ENCODE measurements at regions not wholly inside any gene's neighbourhood (a gene's known extent, or its start where the extent isn't known, plus 50 kb on each side); places are given as distances from the start of the nearest gene placed in this dataset.

- TF ChIP-seq CEBPB (IDR thresholded peaks at IDR 0.05), result no peak
- no peak for TF ChIP-seq HDAC2 (IDR thresholded peaks at IDR 0.05)
- TF ChIP-seq ESRRA (IDR thresholded peaks at IDR 0.05; ENCODE audit: borderline replicate concordance, low read length), result no peak
Observed at GRCh38 chr15:68515371-68516095, 63.3 kb upstream of the CORO2B start (continued).

DNA sequence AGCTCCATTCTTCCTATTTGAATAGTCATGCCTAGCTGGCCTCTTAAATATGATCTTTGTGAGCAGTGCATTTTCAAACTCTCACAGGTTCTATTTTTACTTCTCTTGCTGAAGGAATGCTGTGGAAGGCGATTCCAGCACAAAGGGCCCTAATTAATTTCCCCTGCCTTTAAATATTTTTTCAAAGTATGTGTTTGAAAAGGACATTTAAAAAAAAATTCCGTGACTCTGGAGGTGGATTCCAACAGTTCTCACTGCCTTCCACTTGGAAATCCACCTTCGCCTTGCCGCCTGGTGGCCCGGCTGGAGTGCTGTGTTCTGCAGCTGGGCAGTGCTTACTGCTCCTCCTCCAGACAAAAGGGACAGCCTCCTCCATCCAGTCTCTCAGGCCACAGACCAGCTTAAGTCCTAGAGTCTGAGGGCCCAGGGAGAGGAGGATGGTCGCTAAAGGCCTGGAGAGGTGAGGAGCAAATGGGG, 61.5 kb upstream of the CORO2B start:
- POLR2A ChIA-PET, result no interaction called here
- peak; percentile 62 to 73; a peak in 3 of 6 replicates for ATAC-seq

GRCh38 chr15:68518046-68518445, 60.7 kb upstream of the CORO2B start:
- Histone ChIP-seq H3K4me3 (no peak overlapping the region), H3K27ac (peak overlapping the region in 1 of 2 experiments; percentile 35; a peak in 1 of 6 replicates)

More for the DNA sequence above, 61.5 kb upstream of the CORO2B start:
- DNase-seq (ENCODE audit: low read depth in 1 of 2, low spot score in 1 of 2) (peak in 1 of 2 experiments; percentile 24), FAIRE-seq (no peak)
- 75% methylated on average over 6 of the region's 6 CpGs for WGBS (ENCODE audit: missing lambda C conversion rate)
- Histone ChIP-seq H3K9me3 (peaks cover 10% of the 10 kb centered on the region; the same call in 1 of the 3 replicates), H3K4me1 (no peaks in the 10 kb centered on the region), H3K4me2 (no peak overlapping the region), H3K27ac (peak overlapping the region in 1 of 2 experiments; percentile 28; a peak in 1 of 6 replicates), H3K4me3 (no peak overlapping the region)
- CTCF ChIA-PET, result interaction anchor here (0.6 to 1.5 kb wide), 4 partner anchors 14 to 123 kb away, joined by 3 to 5 read pairs (median 4); no protein-coding TSS in a partner anchor
- TF ChIP-seq, protein P1, sequence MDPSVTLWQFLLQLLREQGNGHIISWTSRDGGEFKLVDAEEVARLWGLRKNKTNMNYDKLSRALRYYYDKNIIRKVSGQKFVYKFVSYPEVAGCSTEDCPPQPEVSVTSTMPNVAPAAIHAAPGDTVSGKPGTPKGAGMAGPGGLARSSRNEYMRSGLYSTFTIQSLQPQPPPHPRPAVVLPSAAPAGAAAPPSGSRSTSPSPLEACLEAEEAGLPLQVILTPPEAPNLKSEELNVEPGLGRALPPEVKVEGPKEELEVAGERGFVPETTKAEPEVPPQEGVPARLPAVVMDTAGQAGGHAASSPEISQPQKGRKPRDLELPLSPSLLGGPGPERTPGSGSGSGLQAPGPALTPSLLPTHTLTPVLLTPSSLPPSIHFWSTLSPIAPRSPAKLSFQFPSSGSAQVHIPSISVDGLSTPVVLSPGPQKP (IDR thresholded peaks at IDR 0.05; ENCODE audit: low read depth, low read length), result no peak
- TF ChIP-seq, protein P2, sequence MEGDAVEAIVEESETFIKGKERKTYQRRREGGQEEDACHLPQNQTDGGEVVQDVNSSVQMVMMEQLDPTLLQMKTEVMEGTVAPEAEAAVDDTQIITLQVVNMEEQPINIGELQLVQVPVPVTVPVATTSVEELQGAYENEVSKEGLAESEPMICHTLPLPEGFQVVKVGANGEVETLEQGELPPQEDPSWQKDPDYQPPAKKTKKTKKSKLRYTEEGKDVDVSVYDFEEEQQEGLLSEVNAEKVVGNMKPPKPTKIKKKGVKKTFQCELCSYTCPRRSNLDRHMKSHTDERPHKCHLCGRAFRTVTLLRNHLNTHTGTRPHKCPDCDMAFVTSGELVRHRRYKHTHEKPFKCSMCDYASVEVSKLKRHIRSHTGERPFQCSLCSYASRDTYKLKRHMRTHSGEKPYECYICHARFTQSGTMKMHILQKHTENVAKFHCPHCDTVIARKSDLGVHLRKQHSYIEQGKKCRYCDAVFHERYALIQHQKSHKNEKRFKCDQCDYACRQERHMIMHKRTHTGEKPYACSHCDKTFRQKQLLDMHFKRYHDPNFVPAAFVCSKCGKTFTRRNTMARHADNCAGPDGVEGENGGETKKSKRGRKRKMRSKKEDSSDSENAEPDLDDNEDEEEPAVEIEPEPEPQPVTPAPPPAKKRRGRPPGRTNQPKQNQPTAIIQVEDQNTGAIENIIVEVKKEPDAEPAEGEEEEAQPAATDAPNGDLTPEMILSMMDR (IDR thresholded peaks at IDR 0.05), result no peak
- TF ChIP-seq MAZ (IDR thresholded peaks at IDR 0.05; ENCODE audit: borderline replicate concordance, low read depth, low read length) (no peak), JUN (IDR thresholded peaks at IDR 0.05) (no peak), ATOH8 (CRISPR knock-in tag; IDR thresholded peaks at IDR 0.05; ENCODE audit: low read depth) (no peak), GATA3 (IDR thresholded peaks at IDR 0.05; ENCODE audit: borderline replicate concordance) (no peak)

More at GRCh38 chr15:68518046-68518445, 60.7 kb upstream of the CORO2B start:
- ATAC-seq (peak in 1 of 2 experiments; percentile 33; a peak in 2 of 6 replicates), FAIRE-seq (no peak), DNase-seq (ENCODE audit: low read depth in 1 of 2, low spot score in 1 of 2) (no peak)
- no peak for TF ChIP-seq FOSL2 (IDR thresholded peaks at IDR 0.05)
- TF ChIP-seq FOSL2 (CRISPR knock-in tag; IDR thresholded peaks at IDR 0.05), result no peak
- TF ChIP-seq POLR2AphosphoS2 (conservative IDR thresholded peaks at IDR 0.05; ENCODE audit: low read length), result no peak
- TF ChIP-seq NR3C1 (IDR thresholded peaks at IDR 0.05), result no peak
- TF ChIP-seq MAZ (IDR thresholded peaks at IDR 0.05; ENCODE audit: borderline replicate concordance, low read depth, low read length), result no peak
- TF ChIP-seq RNF2 (IDR thresholded peaks at IDR 0.05; ENCODE audit: borderline replicate concordance, low read depth), result no peak
- no peak for TF ChIP-seq KDM1A (IDR thresholded peaks at IDR 0.05; ENCODE audit: low read depth)
- no peak for TF ChIP-seq FOSB (CRISPR knock-in tag; IDR thresholded peaks at IDR 0.05)
- no peak for TF ChIP-seq EHMT2 (IDR thresholded peaks at IDR 0.05; ENCODE audit: low read depth)
- TF ChIP-seq TFCP2L1 (CRISPR knock-in tag; IDR thresholded peaks at IDR 0.05), result no peak
- no peak for TF ChIP-seq JUNB (IDR thresholded peaks at IDR 0.05)
- TF ChIP-seq, protein P3, sequence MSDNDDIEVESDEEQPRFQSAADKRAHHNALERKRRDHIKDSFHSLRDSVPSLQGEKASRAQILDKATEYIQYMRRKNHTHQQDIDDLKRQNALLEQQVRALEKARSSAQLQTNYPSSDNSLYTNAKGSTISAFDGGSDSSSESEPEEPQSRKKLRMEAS (IDR thresholded peaks at IDR 0.05), result no peak
- TF ChIP-seq EHF (CRISPR knock-in tag; IDR thresholded peaks at IDR 0.05), result no peak
- TF ChIP-seq BHLHE40 (IDR thresholded peaks at IDR 0.05; ENCODE audit: low read depth, low read length), result no peak
- no peak for TF ChIP-seq HOXB13 (CRISPR knock-in tag; IDR thresholded peaks at IDR 0.05; ENCODE audit: low read depth)
- TF ChIP-seq BCL3 (IDR thresholded peaks at IDR 0.05), result no peak
- Histone ChIP-seq H3K4me2 (no peak overlapping the region), H3K9me3 (peaks cover 10% of the 10 kb centered on the region; the same call in 1 of the 3 replicates), H3K4me1 (no peaks in the 10 kb centered on the region)
- ChIA-PET POLR2A (no interaction called here), CTCF (interaction anchor here (0.9 to 1.5 kb wide), 5 partner anchors 21 to 212 kb away, joined by 3 to 5 read pairs (median 4); no protein-coding TSS in a partner anchor)
- 79% methylated on average over 6 of the region's 6 CpGs for WGBS (ENCODE audit: missing lambda C conversion rate)
